HCT116 (cell line): ENCODE measurements at regions not wholly inside any gene's neighbourhood (a gene's known extent, or its start where the extent isn't known, plus 50 kb on each side); places are given as distances from the start of the nearest gene placed in this dataset.
"Not testable (repeated sequence)": the region's sequence is repeated elsewhere in the genome, so short reads cannot be mapped to it uniquely, and the experiment has no call there.

ENCODE experiments used
- ATAC-seq: fragments of 200-7000 bp; cut with Tn5 transposase; 2 replicates; pipeline ENCODE4 v1.9.1; 2020; ENCODE audit warnings: mild to moderate bottlenecking, moderate library complexity
- BruUV-seq: library from RNA; stranded (reverse); fragments of 400-500 nt; replicated peaks from 2 replicates; lab custom pipeline; 2021; lab: Mats Ljungman, UMichigan
- CTCF ChIA-PET: fragments of 300-600 bp; sonication (Branson Sonifier 250); formaldehyde crosslinking; loops from one replicate; lab custom pipeline; 2021; ENCODE audit warnings: antibody characterized with exemption; lab: Charles Lee
- POLR2A ChIA-PET: fragments of 300-600, 350-600 bp; sonication (Branson Sonifier 250); formaldehyde crosslinking; loops from one replicate; lab custom pipeline; 2021; ENCODE audit warnings: antibody characterized with exemption; lab: Charles Lee
- RAD21 ChIA-PET, 2 experiments: fragments of 300-600 bp; sonication (Branson Sonifier 250); formaldehyde crosslinking; loops; one replicate each; lab custom pipeline; 2023; ENCODE audit warnings: low total read pairs in 2 of 2; ENCODE audit not compliant: uncharacterized antibody in 2 of 2, unreplicated experiment in 2 of 2, low non-redundant PET in 1 of 2; lab: Charles Lee
- DNase-seq: peaks from one replicate; pipeline ENCODE4 v3.0.0-alpha.2; 2010; ENCODE audit warnings: low read depth, low spot score
- H2AFZ ChIP-seq: fragments of 200-600 bp; shearing (Covaris generic), sonication (generic); 2 replicates; pipeline ENCODE4 v1.6.1; 2017; ENCODE audit warnings: low read depth, mixed run types, mixed read lengths, antibody characterized with exemption, low read length; ENCODE audit not compliant: poor library complexity, severe bottlenecking
- H3K27ac ChIP-seq: 2 replicates; pipeline ENCODE4 v1.5.1; 2012; ENCODE audit warnings: low read depth, low read length
- H3K27me3 ChIP-seq: fragments of 200-600 bp; sonication (generic); 2 replicates; pipeline ENCODE4 v1.6.1; 2016; ENCODE audit warnings: mixed run types, low read length, mixed read lengths; ENCODE audit not compliant: insufficient read depth
- H3K36me3 ChIP-seq, 2 experiments: fragments of 200-500 bp in 1 of 2; fragments of 200-600 bp in 1 of 2; sonication (Bioruptor generic) in 1 of 2; sonication (generic) in 1 of 2; 2 replicates each; pipeline versions ENCODE4 v1.5.1 to v1.6.1; 2014 to 2016; ENCODE audit warnings: low read length in 2 of 2, inconsistent platforms in 1 of 2, mixed read lengths in 1 of 2, mixed run types in 1 of 2; ENCODE audit not compliant: insufficient read depth in 2 of 2, control insufficient read depth in 1 of 2
- H3K4me1 ChIP-seq, 2 experiments: fragments of 200-600 bp in 1 of 2; sonication (generic) in 1 of 2; 2 replicates each; pipeline versions ENCODE4 v1.5.1 to v1.6.1; 2012 to 2017; ENCODE audit warnings: low read length in 2 of 2, inconsistent platforms in 1 of 2, mild to moderate bottlenecking in 1 of 2, mixed read lengths in 1 of 2, mixed run types in 1 of 2, moderate library complexity in 1 of 2; ENCODE audit not compliant: insufficient read depth in 2 of 2, control insufficient read depth in 1 of 2
- H3K4me2 ChIP-seq: fragments of 200-600 bp; sonication (generic); 2 replicates; pipeline ENCODE4 v1.6.1; 2017; ENCODE audit warnings: mixed run types, low read length, mixed read lengths
- H3K4me3 ChIP-seq, 2 experiments: fragments of 200-600 bp in 1 of 2; sonication (generic) in 1 of 2; replicated peaks in 1 of 2; 2 replicates each; pipeline ENCODE4 v1.5.1; 2011 to 2016; ENCODE audit warnings: low read length in 2 of 2, control low read depth in 1 of 2, low read depth in 1 of 2, mild to moderate bottlenecking in 1 of 2, mixed read lengths in 1 of 2, mixed run types in 1 of 2
- H3K79me2 ChIP-seq: fragments of 200-600 bp; sonication (generic); 2 replicates; pipeline ENCODE4 v1.6.1; 2017; ENCODE audit warnings: mild to moderate bottlenecking, mixed run types, low read length, moderate library complexity, mixed read lengths; ENCODE audit not compliant: insufficient read depth
- H3K9ac ChIP-seq: fragments of 200-600 bp; sonication (generic); 2 replicates; pipeline ENCODE4 v1.6.1; 2016; ENCODE audit warnings: low read length, mixed read lengths
- H3K9me2 ChIP-seq: fragments of 200-600 bp; sonication (generic), shearing (Covaris generic); 2 replicates; pipeline ENCODE4 v1.6.1; 2017; ENCODE audit warnings: mixed run types, mild to moderate bottlenecking, moderate library complexity; ENCODE audit not compliant: insufficient read depth
- H3K9me3 ChIP-seq, 2 experiments: fragments of 200-500 bp in 1 of 2; fragments of 200-600 bp in 1 of 2; sonication (Bioruptor generic) in 1 of 2; sonication (generic) in 1 of 2; 2 replicates each; pipeline ENCODE4 v1.6.1; 2014 to 2017; ENCODE audit warnings: low read length in 2 of 2, mixed read lengths in 2 of 2, inconsistent platforms in 1 of 2, low read depth in 1 of 2, mild to moderate bottlenecking in 1 of 2, mixed run types in 1 of 2, moderate library complexity in 1 of 2; ENCODE audit not compliant: control insufficient read depth in 1 of 2, insufficient read depth in 1 of 2
- H4K20me1 ChIP-seq: fragments of 200-600 bp; sonication (generic), shearing (Covaris generic); 2 replicates; pipeline ENCODE4 v1.6.1; 2017; ENCODE audit warnings: mixed run types, mild to moderate bottlenecking, moderate library complexity; ENCODE audit not compliant: insufficient read depth
- CBX3 ChIP-seq: IDR thresholded peaks from 2 replicates; pipeline ENCODE4 v1.6.1; 2012; ENCODE audit warnings: low read depth
- EGR1 ChIP-seq: IDR thresholded peaks from 2 replicates; pipeline ENCODE4 v1.6.1; 2012; ENCODE audit warnings: low read depth
- ELF1 ChIP-seq: IDR thresholded peaks from 2 replicates; pipeline ENCODE4 v1.6.1; 2012; ENCODE audit warnings: low read depth, borderline replicate concordance
- EZH2 ChIP-seq: fragments of 200-600 bp; sonication (generic); IDR thresholded peaks from 2 replicates; pipeline ENCODE4 v1.6.1; 2017; ENCODE audit warnings: antibody characterized with exemption, mixed run types
- FOSL1 ChIP-seq: IDR thresholded peaks from 2 replicates; pipeline ENCODE4 v1.6.1; 2012; ENCODE audit warnings: low read depth
- JUND ChIP-seq: IDR thresholded peaks from 2 replicates; pipeline ENCODE4 v1.6.1; 2012
- RAD21 ChIP-seq: IDR thresholded peaks from 2 replicates; pipeline ENCODE4 v1.6.1; 2012; ENCODE audit warnings: low read depth, mild to moderate bottlenecking
- SIN3A ChIP-seq: IDR thresholded peaks from 2 replicates; pipeline ENCODE4 v1.6.1; 2012; ENCODE audit warnings: low read depth
- SP1 ChIP-seq: IDR thresholded peaks from 2 replicates; pipeline ENCODE4 v1.6.1; 2012; ENCODE audit warnings: low read depth
- TCF7L2 ChIP-seq: IDR thresholded peaks from 2 replicates; pipeline ENCODE4 v1.7.0; 2011; ENCODE audit warnings: borderline replicate concordance, inconsistent platforms; ENCODE audit not compliant: insufficient read depth, insufficient read length; ENCODE audit errors: extremely low read depth
- YY1 ChIP-seq: IDR thresholded peaks from 2 replicates; pipeline ENCODE4 v1.6.1; 2011; ENCODE audit warnings: low read length, low read depth, moderate library complexity, mild to moderate bottlenecking; ENCODE audit not compliant: insufficient replicate concordance; ENCODE audit errors: extremely low read depth
- ZFX ChIP-seq: fragments of 450-650 bp; IDR thresholded peaks from 2 replicates; pipeline ENCODE4 v1.6.1; 2017
- ZNF274 ChIP-seq: fragments of 200-500 bp; sonication (Bioruptor generic); IDR thresholded peaks from 2 replicates; pipeline ENCODE4 v1.6.1; 2014; ENCODE audit warnings: mild to moderate bottlenecking, low read depth, low read length, inconsistent platforms
- intact Hi-C: fragments of 100-400 bp; cut with micrococcal nuclease; formaldehyde crosslinking; loops from 2 replicates; pipeline ENCODE4 v1.10.0; 2022
- TF ChIP-seq, protein P1 (sequence below): IDR thresholded peaks from 2 replicates; pipeline ENCODE4 v1.6.1; 2012
- TF ChIP-seq, protein P2 (sequence below): IDR thresholded peaks from 2 replicates; pipeline ENCODE4 v1.6.1; 2012; ENCODE audit warnings: low read depth

DNA sequence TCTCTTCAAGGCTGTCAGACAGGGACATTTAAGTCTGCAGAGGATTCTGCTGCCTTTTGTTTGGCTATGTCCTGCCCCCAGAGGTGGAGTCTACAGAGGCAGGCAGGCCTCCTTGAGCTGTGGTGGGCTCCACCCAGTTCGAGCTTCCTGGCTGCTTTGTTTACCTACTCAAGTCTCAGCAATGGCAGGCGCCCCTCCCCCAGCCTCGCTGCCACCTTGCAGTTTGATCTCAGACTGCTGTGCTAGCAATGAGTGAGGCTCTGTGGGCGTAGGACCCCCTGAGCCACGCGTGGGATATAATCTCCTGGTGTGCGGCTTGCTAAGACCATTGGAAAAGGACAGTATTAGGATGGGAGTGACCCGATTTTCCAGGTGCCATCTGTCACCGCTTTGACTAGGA, 437.6 kb downstream of the STK39 start:
- CTCF ChIA-PET, H3K36me3 ChIP-seq, ATAC-seq, H4K20me1 ChIP-seq, POLR2A ChIA-PET, H3K4me3 ChIP-seq, H3K4me2 ChIP-seq, intact Hi-C loops, H2AFZ ChIP-seq, H3K27ac ChIP-seq, H3K9me3 ChIP-seq, BruUV-seq, H3K79me2 ChIP-seq, RAD21 ChIA-PET, H3K27me3 ChIP-seq, DNase-seq, H3K9me2 ChIP-seq, H3K4me1 ChIP-seq, H3K9ac ChIP-seq: not testable (repeated sequence)

DNA sequence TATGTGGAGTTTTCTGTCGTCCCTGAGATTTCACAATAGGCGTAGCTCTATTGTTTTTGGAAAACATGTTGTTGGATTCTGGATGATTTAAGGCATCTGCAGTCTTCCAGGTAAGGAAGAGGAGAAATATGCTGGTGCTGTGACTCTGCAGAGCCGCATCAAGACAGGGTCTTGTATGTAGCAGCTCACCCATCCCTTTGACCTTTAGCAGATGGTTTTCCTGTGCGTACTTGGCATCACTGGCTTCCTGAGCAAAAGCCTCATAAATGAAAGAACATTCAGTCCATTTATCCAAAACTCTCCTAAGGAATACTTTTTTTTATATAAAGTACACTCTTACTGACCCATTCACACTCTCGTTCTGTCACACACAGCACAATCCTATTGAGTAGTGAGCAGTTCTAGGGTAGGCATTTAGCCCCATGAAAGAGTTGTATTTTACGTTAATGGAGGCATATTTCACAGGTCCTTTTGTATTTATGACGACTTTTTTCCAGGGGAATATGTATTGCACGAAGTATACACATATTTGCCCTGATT, 443.9 kb downstream of the STK39 start:
- no TSS peak for BruUV-seq
- TF ChIP-seq SP1 (no peak), RAD21 (no peak), CBX3 (no peak), ZNF274 (no peak), ZFX (no peak), EGR1 (no peak), SIN3A (no peak), TCF7L2 (no peak), FOSL1 (no peak), EZH2 (no peak), ELF1 (no peak), JUND (no peak), YY1 (no peak)
- TF ChIP-seq, protein P1, sequence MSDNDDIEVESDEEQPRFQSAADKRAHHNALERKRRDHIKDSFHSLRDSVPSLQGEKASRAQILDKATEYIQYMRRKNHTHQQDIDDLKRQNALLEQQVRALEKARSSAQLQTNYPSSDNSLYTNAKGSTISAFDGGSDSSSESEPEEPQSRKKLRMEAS: no peak
- TF ChIP-seq, protein P2, sequence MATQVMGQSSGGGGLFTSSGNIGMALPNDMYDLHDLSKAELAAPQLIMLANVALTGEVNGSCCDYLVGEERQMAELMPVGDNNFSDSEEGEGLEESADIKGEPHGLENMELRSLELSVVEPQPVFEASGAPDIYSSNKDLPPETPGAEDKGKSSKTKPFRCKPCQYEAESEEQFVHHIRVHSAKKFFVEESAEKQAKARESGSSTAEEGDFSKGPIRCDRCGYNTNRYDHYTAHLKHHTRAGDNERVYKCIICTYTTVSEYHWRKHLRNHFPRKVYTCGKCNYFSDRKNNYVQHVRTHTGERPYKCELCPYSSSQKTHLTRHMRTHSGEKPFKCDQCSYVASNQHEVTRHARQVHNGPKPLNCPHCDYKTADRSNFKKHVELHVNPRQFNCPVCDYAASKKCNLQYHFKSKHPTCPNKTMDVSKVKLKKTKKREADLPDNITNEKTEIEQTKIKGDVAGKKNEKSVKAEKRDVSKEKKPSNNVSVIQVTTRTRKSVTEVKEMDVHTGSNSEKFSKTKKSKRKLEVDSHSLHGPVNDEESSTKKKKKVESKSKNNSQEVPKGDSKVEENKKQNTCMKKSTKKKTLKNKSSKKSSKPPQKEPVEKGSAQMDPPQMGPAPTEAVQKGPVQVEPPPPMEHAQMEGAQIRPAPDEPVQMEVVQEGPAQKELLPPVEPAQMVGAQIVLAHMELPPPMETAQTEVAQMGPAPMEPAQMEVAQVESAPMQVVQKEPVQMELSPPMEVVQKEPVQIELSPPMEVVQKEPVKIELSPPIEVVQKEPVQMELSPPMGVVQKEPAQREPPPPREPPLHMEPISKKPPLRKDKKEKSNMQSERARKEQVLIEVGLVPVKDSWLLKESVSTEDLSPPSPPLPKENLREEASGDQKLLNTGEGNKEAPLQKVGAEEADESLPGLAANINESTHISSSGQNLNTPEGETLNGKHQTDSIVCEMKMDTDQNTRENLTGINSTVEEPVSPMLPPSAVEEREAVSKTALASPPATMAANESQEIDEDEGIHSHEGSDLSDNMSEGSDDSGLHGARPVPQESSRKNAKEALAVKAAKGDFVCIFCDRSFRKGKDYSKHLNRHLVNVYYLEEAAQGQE: no peak
- TF ChIP-seq, all 23 proteins: peak for 0

More for the DNA sequence above, 443.9 kb downstream of the STK39 start:
- H3K9me3 ChIP-seq: no peaks in the 10 kb centered on the region
- no peaks in the 10 kb centered on the region for H3K4me1 ChIP-seq
- H3K9me2 ChIP-seq: no peaks in the 10 kb centered on the region
- CTCF ChIA-PET: no interaction called here
- no peaks in the 10 kb centered on the region for H3K79me2 ChIP-seq
- H3K4me2 ChIP-seq: no peak overlapping the region
- POLR2A ChIA-PET: no interaction called here
- DNase-seq (no peak), ATAC-seq (no peak)
- intact Hi-C loops: no loop called here
- H3K36me3 ChIP-seq: no peaks in the 10 kb centered on the region
- RAD21 ChIA-PET: no interaction called here
- H3K27ac ChIP-seq: no peak overlapping the region
- no peaks in the 10 kb centered on the region for H4K20me1 ChIP-seq
- no peak overlapping the region for H3K4me3 ChIP-seq
- no peaks in the 10 kb centered on the region for H3K27me3 ChIP-seq
- no peak overlapping the region for H2AFZ ChIP-seq
- no peak overlapping the region for H3K9ac ChIP-seq
